Thyroid gland (tissue), 4 donors: ENCODE measurements at regions not wholly inside any gene's neighbourhood (a gene's known extent, or its start where the extent isn't known, plus 50 kb on each side); places are given as distances from the start of the nearest gene placed in this dataset.

Experiments
- DNase-seq, 2 donors: peaks; one replicate each; pipeline ENCODE4 v3.0.0-alpha.2; 2019
- H3K27ac ChIP-seq, 3 donors: fragments of 200-600 bp; sonication (generic); 1 replicate in 2 of 3; 2 replicates in 1 of 3; pipeline ENCODE4 v1.5.1; 2016 to 2019; ENCODE audit warnings: mild to moderate bottlenecking in 1 of 3, moderate library complexity in 1 of 3
- H3K27me3 ChIP-seq: fragments of 200-600 bp; sonication (generic); one replicate; pipeline ENCODE4 v1.5.1; 2019
- H3K36me3 ChIP-seq, 2 donors: fragments of 200-600 bp; sonication (generic); one replicate each; pipeline ENCODE4 v1.5.1; 2016 to 2019
- H3K4me1 ChIP-seq, 2 donors: fragments of 200-600 bp; sonication (generic); one replicate each; pipeline ENCODE4 v1.5.1; 2017 to 2019
- H3K4me3 ChIP-seq, 3 donors: fragments of 200-600 bp; sonication (generic); replicated peaks in 1 of 3; 1 replicate in 2 of 3; 2 replicates in 1 of 3; pipeline ENCODE4 v1.5.1; 2016; ENCODE audit warnings: mild to moderate bottlenecking in 1 of 3
- H3K9me3 ChIP-seq: fragments of 200-600 bp; sonication (generic); one replicate; pipeline ENCODE4 v1.5.1; 2017
- POLR2A ChIP-seq, 2 donors: fragments of 450-650 bp; IDR thresholded peaks; one replicate each; pipeline ENCODE4 v1.6.1; 2017; ENCODE audit warnings: antibody characterized with exemption in 2 of 2, mild to moderate bottlenecking in 2 of 2, moderate library complexity in 1 of 2
- WGBS, 2 donors: methylation state at CpG; one replicate each; pipeline ENCODE4 v1.1.5; 2017; 5-methylcytosine and 5-hydroxymethylcytosine counted together
- intact Hi-C: fragments of 100-400 bp; cut with DNase I; formaldehyde crosslinking; loops from one replicate; pipeline ENCODE4 v1.15.1; 2023
- TF ChIP-seq, protein P1 (sequence below), 6 experiments: fragments of 200-600 bp in 3 of 6; fragments of 450-650 bp in 3 of 6; sonication (generic) in 3 of 6; IDR thresholded peaks; one replicate each; pipeline ENCODE4 v1.5.1; 2016 to 2019; ENCODE audit warnings: antibody characterized with exemption in 6 of 6, mild to moderate bottlenecking in 2 of 6, inconsistent platforms in 1 of 6, moderate library complexity in 1 of 6

DNA sequence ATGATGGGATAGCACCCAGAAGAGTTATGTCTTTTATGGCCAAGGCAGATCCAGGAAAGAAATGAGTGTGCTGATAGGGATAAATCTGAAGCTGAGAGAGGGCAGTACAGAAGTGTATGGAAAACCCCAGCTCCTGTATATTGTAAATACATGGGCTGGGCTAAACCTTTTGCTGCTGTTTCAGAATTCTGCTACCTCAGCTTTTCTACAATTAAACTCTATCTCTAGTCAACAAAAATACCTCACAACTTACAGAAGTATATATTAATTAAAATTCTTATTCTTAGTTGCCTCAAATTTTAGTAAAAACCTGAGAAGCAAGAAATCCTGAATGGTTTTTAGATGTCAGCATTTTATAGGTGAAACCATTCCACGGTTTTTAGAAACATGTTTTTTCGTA, 889.5 kb upstream of the NXPH2 start:
- no peaks in the 10 kb centered on the region for H3K36me3 ChIP-seq
- no peaks in the 10 kb centered on the region for H3K4me1 ChIP-seq
- H3K27me3 ChIP-seq, result no peaks in the 10 kb centered on the region
- no peak overlapping the region for H3K27ac ChIP-seq
- intact Hi-C loops, result no loop called here
- WGBS, 2 donors, result 85 to 90% methylated on average over 2 of the region's 2 CpGs
- no peak for DNase-seq
- H3K9me3 ChIP-seq, result no peaks in the 10 kb centered on the region
- TF ChIP-seq POLR2A (IDR thresholded peaks at IDR 0.05), result no peak
- TF ChIP-seq, protein P1, sequence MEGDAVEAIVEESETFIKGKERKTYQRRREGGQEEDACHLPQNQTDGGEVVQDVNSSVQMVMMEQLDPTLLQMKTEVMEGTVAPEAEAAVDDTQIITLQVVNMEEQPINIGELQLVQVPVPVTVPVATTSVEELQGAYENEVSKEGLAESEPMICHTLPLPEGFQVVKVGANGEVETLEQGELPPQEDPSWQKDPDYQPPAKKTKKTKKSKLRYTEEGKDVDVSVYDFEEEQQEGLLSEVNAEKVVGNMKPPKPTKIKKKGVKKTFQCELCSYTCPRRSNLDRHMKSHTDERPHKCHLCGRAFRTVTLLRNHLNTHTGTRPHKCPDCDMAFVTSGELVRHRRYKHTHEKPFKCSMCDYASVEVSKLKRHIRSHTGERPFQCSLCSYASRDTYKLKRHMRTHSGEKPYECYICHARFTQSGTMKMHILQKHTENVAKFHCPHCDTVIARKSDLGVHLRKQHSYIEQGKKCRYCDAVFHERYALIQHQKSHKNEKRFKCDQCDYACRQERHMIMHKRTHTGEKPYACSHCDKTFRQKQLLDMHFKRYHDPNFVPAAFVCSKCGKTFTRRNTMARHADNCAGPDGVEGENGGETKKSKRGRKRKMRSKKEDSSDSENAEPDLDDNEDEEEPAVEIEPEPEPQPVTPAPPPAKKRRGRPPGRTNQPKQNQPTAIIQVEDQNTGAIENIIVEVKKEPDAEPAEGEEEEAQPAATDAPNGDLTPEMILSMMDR (IDR thresholded peaks at IDR 0.05), result no peak
- no peak overlapping the region for H3K4me3 ChIP-seq

DNA sequence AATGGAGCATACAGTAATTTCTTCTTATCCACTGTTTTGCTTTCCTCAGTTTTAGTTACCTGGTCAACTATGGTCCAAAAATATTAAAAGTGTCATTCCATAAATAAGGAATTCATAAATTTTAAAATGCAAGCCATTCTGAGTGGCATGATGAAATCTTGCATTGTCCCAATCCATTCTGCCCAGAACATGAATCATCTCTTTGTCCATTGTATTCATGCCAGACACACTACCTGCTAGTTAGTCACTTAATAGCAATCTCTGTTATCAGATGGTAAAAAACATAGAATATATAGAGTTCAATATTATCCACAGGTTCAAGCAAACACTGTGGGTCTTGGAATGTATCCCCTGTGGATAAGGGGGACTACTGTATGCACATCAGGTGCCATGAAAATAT, 872.2 kb upstream of the NXPH2 start:
- H3K9me3 ChIP-seq, result no peaks in the 10 kb centered on the region
- TF ChIP-seq, protein P1 (IDR thresholded peaks at IDR 0.05), result no peak
- TF ChIP-seq POLR2A (IDR thresholded peaks at IDR 0.05), result no peak
- no peak for DNase-seq
- no peak overlapping the region for H3K27ac ChIP-seq
- no peaks in the 10 kb centered on the region for H3K36me3 ChIP-seq
- H3K4me3 ChIP-seq, result no peak overlapping the region
- no peaks in the 10 kb centered on the region for H3K27me3 ChIP-seq
- no peaks in the 10 kb centered on the region for H3K4me1 ChIP-seq
- intact Hi-C loops, result no loop called here

DNA sequence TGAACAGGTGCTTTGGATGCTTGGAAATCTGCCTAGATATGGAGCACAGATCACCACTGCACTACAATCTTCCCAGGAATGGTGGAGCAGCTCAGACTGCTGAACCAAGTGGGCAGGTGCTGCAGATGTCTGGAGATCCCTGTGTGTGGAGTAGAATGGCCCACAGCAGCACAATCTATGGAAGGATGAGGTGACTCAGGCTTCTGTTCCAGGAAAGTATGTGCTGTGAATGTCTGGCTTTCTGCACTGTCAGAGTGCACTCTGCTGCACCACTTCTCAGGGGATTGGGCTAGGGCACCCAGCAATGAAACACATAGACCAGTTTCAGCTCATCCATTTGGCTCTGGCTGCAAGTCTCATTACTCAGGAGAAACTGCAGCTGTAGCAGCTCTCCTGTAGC, 865.4 kb upstream of the NXPH2 start:
- Histone ChIP-seq H3K9me3 (no peaks in the 10 kb centered on the region), H3K27ac (no peak overlapping the region), H3K4me3 (no peak overlapping the region), H3K36me3 (no peaks in the 10 kb centered on the region), H3K27me3 (no peaks in the 10 kb centered on the region), H3K4me1 (no peaks in the 10 kb centered on the region)
- intact Hi-C loops, result no loop called here
- DNase-seq, result no peak
- TF ChIP-seq POLR2A (IDR thresholded peaks at IDR 0.05), result no peak
- TF ChIP-seq, protein P1 (IDR thresholded peaks at IDR 0.05), result no peak

DNA sequence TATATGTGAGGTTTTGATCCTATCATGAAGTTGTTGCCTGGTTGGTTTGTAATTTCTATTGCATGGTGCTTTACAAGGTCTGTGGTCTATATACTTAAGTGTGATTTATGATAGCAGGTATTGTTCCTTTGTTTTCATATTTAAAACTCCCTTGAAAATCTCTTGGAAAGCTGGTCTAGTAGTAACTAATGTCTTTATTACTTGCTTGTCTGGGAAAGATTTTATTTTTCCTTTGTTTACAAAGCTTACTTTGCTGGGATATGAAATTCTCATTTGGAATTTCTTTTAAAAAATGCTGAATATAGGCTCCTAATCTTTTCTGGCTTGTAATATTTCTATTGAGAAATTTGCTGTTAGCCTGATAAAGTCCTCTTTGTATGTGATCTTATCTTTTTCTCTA, 862.9 kb upstream of the NXPH2 start:
- no peak overlapping the region for H3K27ac ChIP-seq
- no peak for TF ChIP-seq POLR2A (IDR thresholded peaks at IDR 0.05)
- TF ChIP-seq, protein P1 (IDR thresholded peaks at IDR 0.05), result no peak

DNA sequence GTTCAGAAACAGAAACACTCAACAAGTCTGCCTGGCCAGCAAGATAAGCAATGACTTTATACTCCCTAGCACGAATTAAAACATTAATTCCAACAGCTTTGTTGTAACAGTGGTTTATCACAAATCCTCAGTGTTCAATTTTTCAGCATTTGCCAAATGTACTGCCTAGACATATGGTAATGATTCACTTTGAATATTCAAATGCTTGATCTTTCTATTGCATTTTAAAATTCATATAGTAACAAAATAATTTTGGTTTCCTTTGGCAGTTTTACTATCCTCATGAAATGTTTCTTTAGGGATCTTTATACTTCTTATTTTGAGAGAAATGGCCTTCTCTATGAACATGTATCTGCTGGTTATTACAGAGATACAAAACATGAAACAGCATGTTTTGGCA, 851.8 kb upstream of the NXPH2 start:
- intact Hi-C loops, result no loop called here
- H3K4me3 ChIP-seq, result no peak overlapping the region
- no peaks in the 10 kb centered on the region for H3K4me1 ChIP-seq
- H3K27ac ChIP-seq, result no peak overlapping the region
- H3K9me3 ChIP-seq, result no peaks in the 10 kb centered on the region
- H3K27me3 ChIP-seq, result no peaks in the 10 kb centered on the region
- 51 to 55% methylated on average over 1 of the region's 1 CpG for WGBS, 2 donors
- no peaks in the 10 kb centered on the region for H3K36me3 ChIP-seq
- no peak for TF ChIP-seq POLR2A (IDR thresholded peaks at IDR 0.05)
- TF ChIP-seq, protein P1 (IDR thresholded peaks at IDR 0.05), result no peak
- DNase-seq, result no peak

More for the DNA sequence above, 862.9 kb upstream of the NXPH2 start:
- no peaks in the 10 kb centered on the region for H3K9me3 ChIP-seq
- no peaks in the 10 kb centered on the region for H3K36me3 ChIP-seq
- intact Hi-C loops, result no loop called here
- DNase-seq, result no peak
- H3K4me1 ChIP-seq, result no peaks in the 10 kb centered on the region
- H3K27me3 ChIP-seq, result no peaks in the 10 kb centered on the region
- no peak overlapping the region for H3K4me3 ChIP-seq
